ENCODE measurements at regions not wholly inside any gene's neighbourhood (a gene's known extent, or its start where the extent isn't known, plus 50 kb on each side); places are given as distances from the start of the nearest gene placed in this dataset.
"Not testable (repeated sequence)": the region's sequence is repeated elsewhere in the genome, so short reads cannot be mapped to it uniquely, and the experiment has no call there.

DNA sequence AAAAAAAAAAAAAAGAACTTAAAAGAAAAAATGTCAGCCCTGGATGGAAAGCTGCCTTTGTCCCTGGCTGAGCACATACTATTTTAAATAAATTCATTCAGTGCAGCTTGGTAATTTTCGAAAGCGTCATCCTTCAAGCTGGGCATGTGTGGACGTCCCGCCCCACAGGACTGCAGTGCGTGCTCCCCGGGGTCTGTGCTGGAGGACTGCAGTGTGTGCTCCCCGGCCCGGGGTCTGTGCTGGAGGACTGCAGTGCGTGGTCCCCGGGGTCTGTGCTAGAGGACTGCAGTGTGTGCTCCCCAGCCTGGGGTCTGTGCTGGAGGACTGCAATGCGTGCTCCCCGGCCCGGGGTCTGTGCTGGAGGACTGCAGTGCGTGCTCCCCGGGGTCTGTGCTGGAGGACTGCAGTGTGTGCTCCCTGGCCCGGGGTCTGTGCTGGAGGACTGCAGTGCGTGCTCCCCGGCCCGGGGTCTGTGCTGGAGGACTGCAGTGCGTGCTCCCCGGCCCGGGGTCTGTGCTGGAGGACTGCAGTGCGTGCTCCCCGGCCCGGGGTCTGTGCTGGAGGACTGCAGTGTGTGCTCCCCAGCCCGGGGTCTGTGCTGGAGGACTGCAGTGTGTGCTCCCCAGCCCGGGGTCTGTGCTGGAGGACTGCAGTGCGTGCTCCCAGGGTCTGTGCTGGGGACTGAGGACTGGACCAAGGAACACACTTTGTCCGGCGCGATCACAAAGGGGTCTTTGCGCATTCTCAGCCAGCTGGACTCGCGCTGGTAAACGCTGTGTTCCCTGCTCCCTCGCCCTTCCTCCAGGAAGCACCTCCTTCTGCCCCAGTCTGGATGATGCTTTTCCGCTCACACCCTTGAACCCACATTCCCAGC lies 86.3 kb downstream of the CPN2 start:
- DNase-seq (ENCODE audit: extremely low read depth in 1 of 2, low read depth in 1 of 2), result not testable (repeated sequence)

GRCh38 chr3:194265505-194265892 lies 85.6 kb downstream of the CPN2 start:
- no peak for DNase-seq (ENCODE audit: extremely low read depth in 1 of 2, low read depth in 1 of 2)

GRCh38 chr3:194265996-194266964 lies 84.8 kb downstream of the CPN2 start:
- no peak for DNase-seq (ENCODE audit: extremely low read depth in 1 of 2, low read depth in 1 of 2)

- no peak for DNase-seq (ENCODE audit: extremely low read depth in 1 of 2, low read depth in 1 of 2)
Measured at GRCh38 chr3:194267744-194268653, 83.1 kb downstream of the CPN2 start.

GRCh38 chr3:194268654-194269512 lies 82.2 kb downstream of the CPN2 start:
- no peak for DNase-seq (ENCODE audit: extremely low read depth in 1 of 2, low read depth in 1 of 2)

- DNase-seq (ENCODE audit: extremely low read depth in 1 of 2, low read depth in 1 of 2), result no peak
Measured at GRCh38 chr3:194269610-194270145, 81.5 kb downstream of the CPN2 start.

DNA sequence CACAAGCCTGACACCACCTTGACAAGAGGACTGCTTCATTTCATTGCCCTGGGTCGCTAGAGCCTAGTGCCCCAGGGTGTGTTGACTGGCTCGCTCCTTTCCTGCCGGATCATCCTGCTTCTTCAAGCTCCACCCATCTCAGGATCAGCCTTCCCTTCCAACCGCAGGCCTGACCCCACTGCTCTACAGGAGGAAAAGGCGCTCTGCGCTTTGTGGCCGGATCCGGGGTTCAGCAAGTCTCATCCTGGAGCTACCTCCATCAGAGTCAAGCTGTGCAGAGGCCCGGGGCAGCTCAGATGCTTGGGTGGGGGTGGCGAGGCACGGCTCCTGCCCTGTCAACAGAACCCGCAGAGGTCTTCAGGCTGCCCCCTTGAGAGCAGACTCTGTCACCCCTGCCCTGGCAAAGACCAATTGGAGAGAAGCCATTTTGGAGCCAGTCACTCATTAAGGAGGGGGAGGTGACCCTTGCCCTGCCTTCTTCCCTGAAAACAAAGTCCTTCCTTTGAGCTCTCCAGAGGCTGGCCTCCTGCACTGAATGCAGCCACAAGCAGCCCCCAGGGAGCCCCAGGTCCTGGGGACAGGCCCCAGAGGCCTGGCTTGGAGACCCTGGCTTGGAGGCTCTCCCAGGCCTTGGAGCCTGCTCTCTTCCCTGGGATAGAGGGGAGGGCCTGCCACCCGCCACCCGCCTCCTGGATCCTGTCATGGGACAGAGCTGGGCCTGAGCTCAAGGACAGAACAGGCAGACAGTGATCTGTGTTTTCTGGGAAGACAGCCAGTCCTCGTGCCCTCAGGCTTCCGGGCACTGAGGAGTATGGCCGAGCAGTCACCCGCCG lies 80.3 kb downstream of the CPN2 start:
- no peak for DNase-seq (ENCODE audit: extremely low read depth in 1 of 2, low read depth in 1 of 2)

- no peak for DNase-seq (ENCODE audit: extremely low read depth in 1 of 2, low read depth in 1 of 2)
Measured at GRCh38 chr3:194271460-194272035, 79.6 kb downstream of the CPN2 start.

GRCh38 chr3:194272221-194272620 lies 78.9 kb downstream of the CPN2 start:
- no peak for DNase-seq (ENCODE audit: extremely low read depth in 1 of 2, low read depth in 1 of 2)

GRCh38 chr3:194272861-194273742 lies 78.0 kb downstream of the CPN2 start:
- no peak for DNase-seq (ENCODE audit: extremely low read depth in 1 of 2, low read depth in 1 of 2)

- no peak for DNase-seq (ENCODE audit: extremely low read depth in 1 of 2, low read depth in 1 of 2)
Measured at GRCh38 chr3:194273743-194274310, 77.3 kb downstream of the CPN2 start.

DNA sequence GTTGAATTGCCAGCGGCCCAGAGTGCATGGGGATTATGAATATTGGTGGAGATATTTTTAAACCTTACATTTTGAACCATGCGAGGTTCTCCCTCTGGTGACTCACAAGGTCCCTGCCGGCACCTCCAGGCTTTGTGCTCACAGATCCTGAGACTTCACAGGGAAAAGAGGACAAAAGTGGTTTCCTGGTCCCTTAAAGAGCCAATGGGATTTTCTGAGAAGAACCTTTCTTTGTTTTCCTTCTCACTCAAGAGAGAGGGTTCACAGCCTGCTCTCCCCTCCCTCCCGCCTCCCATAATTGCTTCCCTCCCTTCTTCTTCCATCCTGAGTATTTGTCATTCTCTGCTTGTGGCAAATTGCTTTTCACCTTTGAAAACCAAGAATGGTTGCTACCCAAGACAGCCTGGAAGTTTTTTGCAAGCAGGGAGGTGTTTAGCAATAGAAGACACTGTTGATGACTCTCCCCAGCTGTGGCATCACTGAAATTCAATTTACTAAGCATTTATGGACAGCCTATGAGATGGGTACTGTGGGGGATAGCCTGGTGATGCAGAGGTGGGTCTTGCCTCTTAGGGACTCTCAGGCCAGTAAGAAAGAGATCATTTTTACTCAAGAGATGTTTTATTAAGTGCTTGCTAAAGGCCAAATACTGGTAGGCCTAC lies 76.6 kb downstream of the CPN2 start:
- DNase-seq (ENCODE audit: extremely low read depth in 1 of 2, low read depth in 1 of 2), result no peak

GRCh38 chr3:194275291-194275690 lies 75.8 kb downstream of the CPN2 start:
- DNase-seq (ENCODE audit: extremely low read depth in 1 of 2, low read depth in 1 of 2), result no peak

GRCh38 chr3:194275721-194276120 lies 75.4 kb downstream of the CPN2 start:
- no peak for DNase-seq (ENCODE audit: extremely low read depth in 1 of 2, low read depth in 1 of 2)

DNA sequence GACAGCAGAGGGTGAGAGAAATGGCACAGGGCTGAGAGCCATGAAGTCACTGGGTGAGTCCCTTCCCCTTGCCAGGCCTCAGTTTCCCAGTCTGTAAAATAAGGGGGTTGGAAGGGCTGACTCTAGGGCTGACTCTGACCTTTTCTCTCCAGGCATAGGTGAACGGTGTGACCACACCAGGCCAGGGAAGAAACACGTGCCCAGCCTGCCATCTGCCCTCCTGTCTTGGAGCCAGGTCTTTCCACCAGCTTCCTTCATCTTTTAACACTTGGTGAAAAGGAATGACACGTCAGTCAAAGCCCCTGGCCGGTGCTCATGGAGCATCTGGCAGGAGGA lies 74.4 kb downstream of the CPN2 start:
- no peak for DNase-seq (ENCODE audit: extremely low read depth in 1 of 2, low read depth in 1 of 2)

DNA sequence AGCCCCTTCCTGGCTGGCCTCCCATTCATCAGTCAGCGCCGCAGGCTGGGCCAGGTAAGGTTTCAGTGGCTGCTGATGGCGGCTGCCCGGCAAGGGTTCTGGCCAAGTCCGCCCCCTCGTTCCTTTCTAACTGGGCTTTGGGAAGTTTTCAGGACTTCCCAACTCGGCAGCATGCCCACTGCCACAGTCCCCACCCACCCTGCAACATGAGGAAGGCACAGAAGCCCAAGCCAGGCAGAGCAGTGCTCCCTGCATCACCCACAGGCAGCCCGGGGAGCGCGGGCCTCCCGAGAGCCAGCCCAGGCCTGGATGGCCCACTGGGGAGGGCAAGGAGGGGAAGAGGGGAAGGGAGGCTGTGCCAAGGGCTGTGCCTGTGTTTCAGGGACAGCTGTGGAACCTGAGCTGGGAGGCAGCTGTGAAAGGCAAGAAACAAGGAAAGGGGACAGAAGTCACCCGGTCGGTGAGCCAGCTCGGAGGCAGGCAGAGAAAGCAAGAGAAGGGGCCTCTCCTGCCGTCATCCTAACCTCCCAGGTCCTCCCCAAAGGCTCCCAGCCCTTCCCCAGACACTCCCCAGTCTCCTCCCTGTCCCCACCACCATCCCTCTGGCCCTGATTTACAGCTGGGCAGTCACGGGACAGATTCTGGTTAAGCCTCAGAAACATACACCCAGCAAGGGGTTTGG lies 73.9 kb downstream of the CPN2 start:
- no peak for DNase-seq (ENCODE audit: extremely low read depth in 1 of 2, low read depth in 1 of 2)

Data from stimulated activated CD8-positive, alpha-beta memory T cell treated with anti-CD3 and anti-CD28 coated beads, Interleukin-7, amount 100 ng/mL, for 48 hours (primary cell).